ENCODE measurements at regions not wholly inside any gene's neighbourhood (a gene's known extent, or its start where the extent isn't known, plus 50 kb on each side); places are given as distances from the start of the nearest gene placed in this dataset.

DNA sequence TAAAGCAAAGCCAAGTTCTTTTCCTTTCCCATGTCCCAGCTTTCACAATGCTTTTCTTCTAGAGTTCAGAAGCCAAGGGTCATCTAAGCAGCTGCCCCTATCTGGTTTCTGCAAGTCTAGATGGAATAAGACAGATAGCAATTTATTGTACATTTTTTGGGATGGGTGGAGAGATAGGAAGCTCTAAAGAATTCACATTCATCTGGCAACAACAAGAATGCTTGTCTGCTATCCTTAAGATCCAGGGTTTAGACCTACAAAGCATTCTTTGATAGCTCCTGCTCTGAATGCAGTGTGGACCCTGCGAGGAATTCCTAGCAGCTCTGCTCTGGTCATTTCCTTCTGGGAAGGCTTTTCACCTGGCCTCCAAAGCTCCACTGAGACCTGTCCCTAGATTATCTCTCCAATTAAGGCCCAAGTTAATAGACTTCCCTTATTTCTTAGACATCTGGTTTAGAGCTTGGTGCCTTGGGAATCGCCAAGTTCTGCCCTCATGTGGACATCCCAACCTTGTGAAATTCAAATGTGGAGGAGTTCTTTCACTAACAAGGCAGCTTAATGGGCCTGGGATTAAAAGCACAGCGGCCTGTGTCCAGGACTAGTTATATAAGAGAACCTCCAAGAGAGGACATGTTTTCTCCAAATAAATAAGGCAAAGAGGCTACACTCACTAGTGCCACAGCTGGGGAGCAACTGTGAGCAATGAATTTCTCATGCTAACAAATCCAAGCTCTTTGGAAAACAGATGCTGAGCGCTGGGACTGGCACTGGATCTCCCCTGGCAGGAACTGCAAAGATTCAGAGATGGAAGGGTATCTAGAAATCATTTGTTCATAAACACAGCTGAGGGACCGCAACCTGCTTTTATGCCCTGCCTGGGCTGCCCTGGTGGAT, 384.5 kb upstream of the DDHD1 start:
- DNase-seq, result no peak

DNA sequence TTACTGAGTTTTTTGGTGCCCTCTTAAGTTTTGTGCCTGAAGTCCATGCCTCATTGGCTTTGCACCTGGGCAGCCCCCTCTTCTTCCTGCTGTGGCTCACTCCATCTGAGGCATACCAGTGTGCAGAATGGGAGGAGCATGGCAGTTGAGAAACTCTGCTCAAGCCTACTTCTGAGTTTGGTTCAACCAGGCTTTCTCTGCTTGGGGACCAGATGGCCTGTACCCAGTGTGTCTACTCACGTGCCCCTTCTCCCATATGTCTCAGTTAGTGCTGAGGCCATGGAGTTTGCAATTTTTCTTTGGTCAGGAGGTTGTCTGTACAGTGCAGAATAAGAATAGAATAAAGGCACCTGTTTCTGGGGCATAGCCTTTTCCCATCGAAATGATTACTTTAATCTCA, 383.3 kb upstream of the DDHD1 start:
- DNase-seq, result no peak

DNA sequence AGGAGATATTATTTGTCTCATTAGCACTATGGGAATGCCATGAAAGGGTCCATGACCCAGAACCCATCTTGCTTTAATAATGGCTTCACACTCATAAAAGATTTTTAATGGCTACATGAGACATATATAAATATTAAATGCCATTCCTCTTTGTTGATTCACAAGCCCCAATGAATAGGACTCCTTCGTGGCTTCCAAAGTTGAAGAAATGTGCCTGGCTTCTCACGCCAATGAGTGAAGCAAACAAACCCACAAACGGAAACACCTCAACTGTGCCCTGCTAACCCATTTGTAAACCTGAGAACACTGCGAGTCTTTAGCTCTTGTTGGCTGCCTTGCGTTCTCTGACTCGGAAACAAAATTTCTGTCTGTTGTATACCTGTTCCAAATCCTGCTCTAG, 381.7 kb upstream of the DDHD1 start:
- no peak for DNase-seq

DNA sequence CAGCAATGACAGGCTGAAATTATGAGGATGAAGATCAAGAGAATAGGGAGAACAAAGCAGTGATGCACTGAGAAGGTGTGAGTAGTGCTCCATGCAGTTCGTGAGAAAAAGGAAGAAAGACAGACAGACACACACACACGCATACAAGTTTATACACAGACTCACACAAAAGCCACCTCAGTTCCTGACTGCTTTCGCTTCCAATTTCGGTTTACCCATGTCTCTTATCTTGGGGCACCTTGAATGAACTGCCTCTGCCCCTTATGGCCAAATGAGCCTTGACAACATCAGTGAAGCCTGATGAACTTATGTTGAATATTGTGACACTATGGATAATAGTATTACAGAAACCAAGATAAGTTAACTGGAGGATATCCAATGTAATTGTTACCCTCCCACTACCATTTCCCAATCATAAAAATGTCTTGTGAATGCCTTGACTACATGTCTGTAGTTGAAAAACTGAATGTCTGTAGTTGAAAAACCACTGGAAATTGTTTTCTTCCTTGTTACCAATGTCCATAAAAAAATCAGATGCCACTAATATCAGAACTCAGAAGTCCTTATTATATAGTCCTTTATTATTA, 380.4 kb upstream of the DDHD1 start:
- DNase-seq, result no peak

DNA sequence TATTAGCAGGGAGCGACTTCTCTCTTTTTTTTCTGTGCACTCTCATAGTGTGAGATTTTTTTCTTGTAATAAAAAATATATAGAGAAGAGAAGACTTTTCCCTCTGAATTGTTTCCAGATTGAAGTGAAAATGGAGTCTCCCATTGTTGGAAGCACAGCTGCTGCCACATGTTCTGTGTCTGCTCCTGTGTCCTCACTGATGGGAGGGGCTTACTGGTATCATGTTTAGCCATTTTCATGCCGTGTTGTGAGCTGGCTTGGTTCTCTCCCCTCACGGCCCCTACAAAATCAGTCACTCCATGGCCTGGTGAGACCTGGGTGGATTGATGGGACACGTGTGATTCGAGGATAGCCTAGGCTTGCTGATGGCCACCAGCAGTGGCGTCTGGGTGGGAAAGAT, 379.7 kb upstream of the DDHD1 start:
- DNase-seq, result no peak

DNA sequence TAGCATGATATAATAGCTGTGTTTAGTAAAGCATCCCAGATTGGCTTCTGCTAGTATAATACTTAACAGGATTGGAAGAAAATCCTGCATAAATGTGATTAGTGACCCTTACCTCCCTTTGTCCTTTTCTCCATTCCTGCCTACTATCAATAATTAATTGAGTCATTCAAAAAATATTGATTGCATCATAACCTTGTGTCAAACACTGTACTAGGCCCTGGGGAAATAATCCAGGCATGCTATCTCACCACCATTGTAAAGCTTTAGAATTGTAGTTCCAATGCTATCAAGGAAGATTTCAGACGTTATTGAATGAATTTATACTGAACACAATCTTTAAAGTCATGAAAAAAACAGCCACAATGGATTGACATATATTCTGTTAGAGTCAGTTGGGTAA, 378.6 kb upstream of the DDHD1 start:
- no peak for DNase-seq

DNA sequence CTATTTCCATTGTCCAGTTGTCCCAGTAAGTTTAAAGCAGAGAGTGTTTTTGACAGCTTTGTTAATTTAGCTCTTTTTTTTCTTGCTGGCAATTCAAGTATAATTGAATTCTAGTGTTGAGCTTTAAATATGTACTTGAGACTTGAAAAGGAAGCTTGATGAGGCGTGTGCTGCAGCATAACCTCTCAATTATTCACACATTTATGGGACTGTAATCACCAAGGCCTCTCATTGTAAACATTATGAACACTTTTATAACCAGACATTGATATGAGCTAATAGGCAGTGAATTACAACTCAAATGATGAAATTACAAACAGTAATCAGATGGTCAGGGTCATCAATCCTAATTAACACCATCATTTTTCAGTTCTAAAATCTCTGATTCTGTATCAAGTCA, 378.0 kb upstream of the DDHD1 start:
- no peak for DNase-seq

DNA sequence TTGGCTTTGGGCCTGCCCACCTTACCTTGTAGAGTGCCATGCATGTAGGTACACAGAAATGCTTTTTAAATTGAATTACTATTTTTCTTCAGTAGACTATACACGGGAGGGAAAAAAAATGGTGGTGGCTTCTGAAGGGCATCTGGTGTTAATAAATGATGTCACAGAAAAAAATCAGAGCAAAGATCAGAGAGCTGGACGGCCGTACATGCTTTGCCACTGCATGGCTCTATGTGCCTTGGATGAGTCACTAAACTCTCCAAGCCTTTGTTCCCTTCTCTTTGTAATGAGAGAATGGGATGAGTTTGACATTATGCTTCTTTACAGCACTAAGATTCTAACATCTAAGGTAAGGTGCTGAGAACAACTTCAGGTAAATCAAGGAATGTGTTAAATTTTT, 376.4 kb upstream of the DDHD1 start:
- no peak for DNase-seq

DNA sequence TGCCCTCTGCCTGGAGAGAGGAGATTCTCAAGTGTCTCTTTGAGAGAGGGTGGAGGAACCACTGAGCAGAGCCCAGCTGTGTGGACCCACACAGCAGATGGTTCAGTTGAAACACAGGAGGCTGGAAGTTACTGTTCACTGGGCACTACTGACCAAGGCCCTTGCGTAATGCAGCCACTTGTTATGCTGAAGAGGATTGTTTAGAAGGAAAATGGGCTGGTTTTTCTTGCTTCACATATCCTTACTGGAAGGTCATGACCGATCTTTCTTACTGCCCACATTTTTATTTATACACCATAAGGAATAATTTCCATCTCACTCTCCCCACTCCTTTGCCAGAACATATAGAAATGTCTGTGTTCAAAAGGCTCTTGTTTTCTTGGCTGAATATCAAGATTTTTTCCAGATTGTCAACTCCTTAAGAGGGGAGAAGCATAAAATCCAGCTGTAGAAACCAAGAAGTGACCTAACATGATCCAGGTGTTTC, 375.1 kb upstream of the DDHD1 start:
- DNase-seq, result no peak

DNA sequence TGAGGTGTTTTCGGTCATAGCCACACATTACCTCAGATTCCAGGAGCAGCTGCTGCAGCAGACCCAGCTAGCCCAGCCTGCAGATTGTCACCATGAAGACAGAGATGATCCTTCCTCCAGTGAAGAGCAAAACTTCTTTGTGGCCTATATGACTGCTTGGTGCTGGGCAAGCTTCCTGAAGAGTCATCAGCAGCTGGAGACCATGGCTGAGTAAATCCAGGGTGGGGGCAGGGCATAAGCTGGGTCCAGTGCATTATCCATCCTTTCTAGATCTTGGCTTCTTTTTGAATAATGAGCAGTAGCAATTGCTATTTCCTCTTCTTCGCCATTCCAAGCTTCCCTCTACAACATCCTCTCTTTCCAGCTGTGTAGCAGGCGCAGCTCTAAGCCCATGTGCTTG, 373.1 kb upstream of the DDHD1 start:
- DNase-seq, result no peak

DNA sequence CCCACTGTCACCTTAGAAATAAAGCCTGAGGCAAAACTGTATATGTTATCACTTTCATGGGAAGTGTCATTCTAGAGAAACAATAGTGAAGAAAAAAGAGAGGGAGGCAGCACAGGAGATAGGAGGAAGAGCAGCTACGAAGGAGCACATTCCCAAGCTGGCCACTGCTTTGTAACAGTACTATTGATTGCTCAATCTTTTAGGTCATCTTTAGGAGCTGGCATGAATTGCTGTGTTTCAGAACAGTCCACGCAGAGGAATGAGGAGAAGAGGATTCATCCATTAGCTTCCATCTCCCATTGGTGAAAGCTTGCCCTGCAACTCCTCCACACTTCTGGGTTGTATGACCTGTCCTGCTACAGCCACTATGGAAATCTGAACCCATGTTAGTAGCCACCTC, 372.5 kb upstream of the DDHD1 start:
- no peak for DNase-seq

DNA sequence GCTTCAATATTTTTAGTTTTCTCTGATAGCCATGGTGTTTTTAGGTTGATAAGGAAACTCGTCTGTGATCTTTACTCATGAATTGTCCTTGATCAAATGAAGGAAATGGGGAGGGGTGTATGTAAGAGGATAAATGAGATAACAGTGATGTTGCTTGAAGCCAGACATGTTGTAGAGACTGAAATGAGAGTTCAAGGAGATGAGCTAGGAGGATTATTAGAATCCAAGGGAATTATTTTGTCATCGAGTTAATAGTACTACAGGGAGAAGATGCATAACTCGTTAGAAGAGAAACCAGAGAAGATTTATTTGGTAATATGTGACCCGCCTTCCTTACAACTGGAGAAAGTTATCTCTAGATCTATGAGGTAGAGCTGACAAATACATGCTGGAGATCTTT, 371.3 kb upstream of the DDHD1 start:
- DNase-seq, result no peak

DNA sequence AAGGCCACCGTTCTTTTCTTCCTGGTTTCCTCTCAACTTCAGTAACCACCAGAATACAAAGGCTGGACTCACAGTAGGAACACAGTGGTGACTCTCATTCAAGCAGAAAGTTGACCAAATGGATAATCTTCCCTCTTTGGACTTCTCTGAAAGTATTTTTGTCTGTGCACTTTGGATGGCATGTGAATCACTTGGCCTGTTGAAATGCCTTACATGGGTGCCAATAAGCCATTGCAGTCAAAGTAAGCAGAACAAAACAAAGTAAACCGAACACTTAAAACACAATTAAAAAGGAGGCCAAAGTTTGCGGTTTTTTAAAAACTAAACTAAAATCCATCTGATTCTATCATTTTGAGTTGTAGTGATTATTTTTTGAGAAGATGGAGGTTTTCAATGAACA, 370.1 kb upstream of the DDHD1 start:
- no peak for DNase-seq

DNA sequence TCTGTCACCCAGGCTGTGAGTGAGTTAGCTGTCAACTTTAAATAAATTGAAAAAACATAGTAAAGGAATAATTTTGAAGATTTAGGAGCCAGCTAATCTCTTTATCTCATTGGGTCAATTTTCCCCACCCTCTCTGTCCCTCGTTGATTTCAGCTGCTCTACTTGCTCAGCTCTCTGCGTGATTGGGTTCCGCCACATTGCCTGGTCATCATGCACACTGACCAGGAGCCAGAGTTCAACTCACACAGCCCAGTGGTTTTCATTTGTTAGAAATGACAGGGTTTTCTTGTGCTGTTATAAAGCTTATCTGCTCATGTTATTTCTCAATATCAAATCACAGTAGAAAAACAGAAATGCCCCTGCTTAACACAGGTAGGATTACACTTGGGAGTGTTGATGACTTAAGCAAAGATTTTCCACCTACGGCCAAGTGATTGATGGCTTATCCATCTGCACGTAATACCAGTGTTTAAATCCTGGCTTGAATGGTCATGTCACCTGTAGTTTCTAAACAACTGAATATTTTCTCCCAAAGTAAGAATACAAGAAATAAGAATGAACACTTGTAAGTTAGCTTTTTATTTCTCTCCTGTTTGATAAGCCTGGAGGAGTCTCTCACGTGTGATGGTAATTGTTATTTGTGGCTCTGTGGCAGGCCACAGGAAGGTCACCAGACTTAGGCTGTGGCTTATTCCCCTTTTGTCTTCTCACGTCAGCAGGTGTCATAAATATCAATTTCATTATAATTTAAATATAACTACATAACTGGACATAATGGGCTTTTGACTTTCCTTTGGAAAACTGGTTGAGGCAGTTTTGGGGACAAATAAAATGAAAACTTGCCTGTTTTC, 367.2 kb upstream of the DDHD1 start:
- DNase-seq, result no peak

DNA sequence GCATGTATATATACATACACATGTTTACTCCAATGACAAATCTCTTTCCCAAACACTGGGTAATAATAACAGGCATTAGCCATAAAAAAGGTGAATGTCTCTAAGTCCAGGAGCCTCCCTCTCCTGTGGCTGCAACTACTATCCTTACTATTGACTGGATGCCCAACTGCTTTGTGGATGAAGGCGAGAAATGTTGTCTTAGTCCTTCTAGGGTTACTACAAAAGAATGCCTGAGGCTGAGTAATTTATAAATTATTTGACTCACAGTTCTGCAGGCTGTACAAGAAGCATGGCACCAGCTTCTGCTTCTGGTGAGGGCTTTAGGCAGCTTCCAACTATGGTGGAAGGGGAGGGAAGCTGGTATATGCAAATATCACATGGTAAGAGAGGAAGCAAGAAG, 366.0 kb upstream of the DDHD1 start:
- DNase-seq, result no peak

DNA sequence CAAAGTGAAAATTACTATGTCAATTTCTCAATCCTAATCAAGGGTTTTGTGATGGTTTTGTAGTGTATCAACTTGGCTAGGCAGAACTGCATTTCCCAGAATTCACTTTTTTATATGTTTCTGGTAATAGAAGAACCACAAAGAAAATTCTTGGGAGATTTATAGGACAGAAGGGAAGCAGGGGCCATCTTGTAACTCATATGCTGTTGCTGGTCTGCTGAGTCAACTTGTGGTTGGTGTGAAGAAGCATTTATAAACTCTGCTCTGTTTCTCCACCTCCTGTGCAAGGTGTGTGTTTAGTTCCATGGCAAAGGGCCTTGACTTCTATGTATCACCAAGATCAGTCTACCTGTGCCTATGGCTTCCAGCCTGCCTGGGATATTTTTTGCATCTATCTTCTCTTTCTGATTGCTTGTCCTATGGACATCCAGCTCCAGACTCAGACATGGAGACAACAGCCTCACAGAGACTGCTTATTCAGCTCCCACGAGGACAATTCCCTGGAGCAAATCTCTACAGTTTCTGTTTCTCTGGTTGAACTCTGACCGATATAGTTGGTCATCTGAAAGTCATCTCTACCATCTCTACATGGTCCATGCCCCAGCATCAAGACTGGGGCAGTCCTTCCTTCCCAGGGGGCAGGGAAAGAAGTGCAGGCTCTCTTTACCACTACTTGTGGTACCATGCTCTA, 364.3 kb upstream of the DDHD1 start:
- DNase-seq, result no peak

DNA sequence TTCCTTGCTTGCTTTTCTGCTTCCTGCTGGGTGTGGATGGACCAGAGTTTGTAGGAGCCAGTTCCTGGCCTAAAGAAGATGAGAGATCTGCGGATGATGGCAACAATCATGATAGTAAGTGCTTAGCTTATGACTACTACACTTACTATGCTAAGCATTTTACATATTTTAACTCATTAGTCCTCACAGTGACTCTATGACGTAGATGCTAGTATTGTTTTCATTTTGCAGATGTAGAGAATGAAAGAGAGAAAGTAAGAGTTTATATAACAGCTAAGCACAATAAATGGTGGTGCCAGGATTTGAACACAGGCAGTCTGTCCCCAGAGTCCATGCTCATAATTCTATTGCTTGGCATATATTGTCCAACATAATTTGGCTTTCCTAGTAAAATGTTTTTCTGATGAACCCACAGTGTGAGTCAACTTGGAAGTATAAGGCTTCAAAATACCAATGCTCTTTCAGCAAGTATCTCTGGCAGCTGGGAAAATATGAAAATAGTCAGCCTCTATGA, 363.2 kb upstream of the DDHD1 start:
- no peak for DNase-seq

DNA sequence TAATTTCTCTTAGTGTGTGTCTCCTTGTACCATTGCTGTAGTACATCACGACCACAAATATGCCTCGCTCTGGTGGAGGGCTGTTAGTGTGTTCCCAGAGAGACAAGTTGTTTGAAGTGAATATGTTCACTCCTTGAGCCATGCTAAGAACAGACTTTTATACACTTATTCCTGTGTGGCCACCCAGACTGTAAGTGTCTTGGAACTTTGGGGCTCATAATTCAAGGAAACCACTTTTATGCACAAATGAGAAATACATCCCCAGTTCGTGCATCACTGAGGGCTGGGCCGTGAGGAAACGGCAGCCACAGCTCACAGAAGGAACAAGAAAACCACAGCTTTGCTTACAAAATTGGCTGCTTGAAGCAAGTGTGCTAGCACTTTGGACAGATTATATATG, 362.2 kb upstream of the DDHD1 start:
- no peak for DNase-seq

DNA sequence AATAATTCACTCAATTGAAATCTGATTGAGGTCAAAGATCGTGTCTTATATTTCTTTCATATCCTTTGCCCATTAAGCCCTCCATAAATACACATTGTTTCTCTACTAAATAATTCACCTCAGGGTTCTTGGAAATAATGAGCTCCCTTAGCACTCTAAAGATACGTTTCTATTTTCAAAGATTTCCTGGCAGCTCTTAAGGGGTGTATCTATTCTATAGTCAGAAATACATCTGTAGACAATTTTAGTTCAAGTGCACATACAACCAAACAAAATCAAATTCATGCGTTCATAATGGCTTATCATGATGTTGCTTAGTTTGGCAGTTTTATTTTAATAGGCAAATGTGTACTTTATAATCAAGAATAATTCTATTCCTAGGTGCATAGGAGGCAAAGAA, 361.1 kb upstream of the DDHD1 start:
- no peak for DNase-seq

DNA sequence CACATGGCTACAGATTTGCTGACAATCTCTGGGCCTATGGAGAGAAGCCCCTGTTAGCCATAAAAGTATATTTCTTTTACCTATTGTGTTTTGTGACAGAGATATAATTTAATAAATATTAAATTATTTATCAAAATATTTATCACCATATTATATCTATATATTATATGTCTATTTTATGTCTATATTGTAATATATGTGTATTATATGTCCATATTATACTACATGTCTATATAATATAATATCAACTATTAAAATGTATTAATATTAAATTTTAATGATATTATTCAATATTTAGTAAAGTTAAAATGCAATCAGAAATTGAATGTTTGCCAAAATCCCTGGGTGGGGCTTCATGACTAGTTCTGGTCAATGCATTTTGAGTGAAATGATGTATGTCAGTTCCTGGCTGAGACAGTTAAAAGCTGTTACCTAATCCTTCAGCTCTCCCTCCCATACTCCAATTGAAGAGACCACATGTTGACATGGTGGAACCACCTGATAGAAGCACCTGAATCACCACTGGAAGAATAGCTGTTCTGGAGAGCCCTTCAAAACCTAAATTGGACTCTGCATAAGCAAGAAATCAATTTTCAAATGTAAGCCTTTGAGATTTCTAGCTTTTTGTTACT, 357.3 kb upstream of the DDHD1 start:
- no peak for DNase-seq

DNA sequence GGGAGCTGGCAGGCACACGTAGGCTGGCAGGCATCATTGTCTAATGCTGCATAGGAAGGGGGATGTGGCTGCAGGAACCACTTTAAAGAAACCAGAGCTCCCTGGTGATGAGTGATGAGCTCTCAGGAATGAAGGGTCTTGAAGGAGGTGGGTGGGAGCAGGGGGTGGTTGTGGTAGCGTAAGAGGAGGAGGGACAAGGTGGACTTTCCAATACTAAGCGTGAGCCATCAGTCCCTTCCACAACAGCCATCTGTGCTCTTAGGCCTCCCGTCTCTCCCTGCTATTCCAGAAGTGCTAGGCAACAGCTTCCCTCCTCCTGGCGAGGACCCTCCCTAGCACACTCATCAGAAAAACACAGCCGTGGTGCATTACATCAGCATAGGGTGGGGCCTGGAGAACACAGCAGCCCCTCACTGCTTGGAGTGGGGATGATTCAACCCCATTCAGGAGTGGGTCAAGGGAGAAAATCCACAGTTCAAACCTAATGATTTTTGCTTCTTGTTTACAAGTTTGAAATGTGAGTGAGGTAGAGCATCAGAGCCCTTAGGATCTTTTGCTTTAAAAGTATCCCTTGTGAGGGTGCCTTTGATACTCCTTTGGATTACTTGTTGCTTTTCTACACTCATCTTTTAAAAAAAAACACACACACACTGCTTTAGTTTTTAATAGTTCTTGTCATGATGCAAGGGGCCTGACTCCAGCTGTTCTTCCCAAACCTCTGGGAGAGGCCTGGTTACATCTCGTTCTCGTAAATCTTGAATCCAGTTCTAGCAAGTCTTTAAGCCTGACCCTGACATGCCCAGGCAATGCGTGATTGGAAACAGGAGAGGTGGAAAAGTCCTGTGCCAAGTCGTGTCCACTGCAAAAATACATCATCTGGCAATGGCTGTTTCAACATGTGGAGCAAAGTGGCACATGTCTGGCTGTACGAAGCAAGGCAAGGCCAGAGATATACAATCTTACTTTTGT, 356.4 kb upstream of the DDHD1 start:
- no peak for DNase-seq
